ENCODE measurements at regions not wholly inside any gene's neighbourhood (a gene's known extent, or its start where the extent isn't known, plus 50 kb on each side); places are given as distances from the start of the nearest gene placed in this dataset.
A peak's percentile ranks its signal among the peaks of the same experiment; 100 is the strongest.
"Not testable (repeated sequence)": the region's sequence is repeated elsewhere in the genome, so short reads cannot be mapped to it uniquely, and the experiment has no call there.

DNA sequence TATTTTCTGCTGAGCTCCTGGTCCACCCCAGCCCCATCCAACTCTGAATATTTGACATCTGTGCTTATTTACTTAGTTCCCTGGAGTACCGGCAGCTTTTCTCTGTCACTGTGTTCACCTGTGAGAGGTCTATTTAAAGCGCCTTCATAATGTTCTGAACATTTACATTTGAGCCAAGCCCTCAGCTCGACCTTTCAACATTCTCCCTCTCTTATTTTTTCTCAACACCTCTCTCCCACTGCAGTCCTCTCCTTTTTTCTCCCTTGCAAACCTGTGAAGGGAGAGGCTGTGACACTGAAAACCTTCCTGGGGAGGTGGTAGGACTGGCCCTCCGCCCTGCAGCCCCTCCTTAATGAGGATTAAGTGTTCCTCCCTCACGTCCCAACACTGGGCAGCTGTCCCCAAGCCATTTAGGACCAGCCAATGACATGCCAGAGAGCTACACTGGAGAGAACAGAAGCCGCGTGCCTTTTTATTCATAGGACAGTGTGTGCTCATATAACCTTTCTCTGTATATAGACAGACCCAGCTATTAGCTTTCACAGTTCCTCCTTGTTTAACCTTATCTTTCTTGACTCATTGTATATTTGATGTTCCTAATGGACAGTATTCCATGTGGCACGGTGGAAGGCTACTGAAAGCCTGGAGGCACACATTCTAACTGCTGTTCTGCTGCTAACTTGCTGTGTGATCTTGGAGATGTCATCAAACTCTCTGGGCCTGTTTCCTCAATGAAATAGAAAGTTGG lies 134.8 kb downstream of the NUFIP1 start:
- DNase-seq: no peak
- in situ Hi-C loops (cut with MboI; ENCODE audit: low pct_unique_long_range_greater_than_20kb, low sequenced_read_pairs): no loop called here

DNA sequence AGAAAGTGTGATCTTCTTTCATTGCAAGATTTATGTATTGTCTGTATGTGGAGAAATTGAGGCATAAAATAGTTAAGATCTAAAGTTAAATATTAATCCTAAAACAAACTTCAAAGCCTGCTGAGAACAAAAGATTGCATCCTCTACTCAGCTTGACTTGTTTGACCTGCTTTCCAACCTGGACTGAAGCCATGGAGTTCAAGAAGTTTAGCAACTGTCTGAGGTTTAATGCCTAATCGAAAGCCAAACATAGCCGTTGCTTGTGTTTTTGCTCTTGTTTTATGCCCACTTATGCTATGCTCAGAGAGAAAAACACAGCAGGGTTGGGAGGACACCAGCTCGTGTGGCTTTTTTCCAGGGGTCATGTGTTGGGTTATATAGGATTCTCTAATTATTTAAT lies 135.6 kb downstream of the NUFIP1 start:
- in situ Hi-C loops (cut with MboI; ENCODE audit: low pct_unique_long_range_greater_than_20kb, low sequenced_read_pairs): no loop called here

GRCh38 chr13:44848920-44849676 lies 140.2 kb downstream of the NUFIP1 start:
- DNase-seq: no peak
- in situ Hi-C loops (cut with MboI; ENCODE audit: low pct_unique_long_range_greater_than_20kb, low sequenced_read_pairs): no loop called here

More for the DNA sequence above, 135.6 kb downstream of the NUFIP1 start:
- no peak for DNase-seq

DNA sequence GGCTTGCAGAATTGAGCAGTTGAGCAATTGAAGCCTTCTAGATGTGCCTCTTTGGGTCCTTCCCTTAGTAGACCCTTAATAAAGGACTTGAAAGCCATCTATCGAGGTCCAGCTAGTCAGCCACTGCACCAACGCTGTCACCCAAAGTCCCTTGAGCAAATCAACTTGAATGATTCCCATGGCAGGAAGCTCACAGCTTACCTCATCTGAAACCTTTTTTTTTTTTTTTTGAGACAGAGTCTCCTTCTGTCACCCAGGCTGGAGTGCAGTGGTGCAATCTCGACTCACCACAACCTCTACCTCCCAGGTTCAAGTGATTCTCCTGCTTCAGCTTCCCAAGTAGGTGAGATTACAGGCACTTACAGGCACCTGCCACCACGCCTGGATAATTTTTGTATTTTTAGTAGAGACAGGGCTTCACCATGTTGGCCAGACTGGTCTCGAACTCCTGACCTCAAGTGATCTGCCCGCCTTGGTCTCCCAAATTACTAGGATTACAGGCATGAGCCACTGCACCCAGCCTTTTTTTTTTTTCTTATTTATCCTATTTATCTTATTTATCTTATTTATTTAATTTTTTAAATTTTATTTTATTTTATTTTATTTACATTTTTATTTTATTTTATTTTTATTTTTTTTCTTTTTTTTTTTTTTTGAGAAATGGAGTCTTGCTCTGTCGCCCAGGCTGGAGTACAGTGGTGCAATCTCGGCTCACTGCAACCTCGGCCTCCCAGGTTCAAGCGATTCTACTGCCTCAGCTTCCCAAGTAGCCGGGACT lies 143.8 kb downstream of the NUFIP1 start:
- in situ Hi-C loops (cut with MboI; ENCODE audit: low pct_unique_long_range_greater_than_20kb, low sequenced_read_pairs): not testable (repeated sequence)

DNA sequence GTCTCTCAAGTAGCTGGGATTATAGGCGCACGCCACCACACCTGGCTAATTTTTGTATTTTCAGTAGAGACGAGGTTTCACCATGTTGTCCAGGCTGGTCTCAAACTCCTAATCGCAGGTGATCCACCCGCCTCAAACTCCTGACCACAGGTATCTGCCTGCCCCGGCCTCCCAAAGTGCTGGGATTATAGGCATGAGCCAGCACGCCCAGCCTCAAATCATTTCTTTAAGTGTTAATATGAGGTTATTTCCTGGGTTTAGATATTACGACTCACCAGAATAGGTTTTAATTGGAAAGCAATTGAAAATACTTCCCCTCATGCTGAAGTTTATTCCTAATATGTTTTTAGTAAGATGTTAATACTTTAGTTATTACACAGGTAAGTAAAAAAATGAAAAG lies 144.5 kb downstream of the NUFIP1 start:
- no peak for DNase-seq
- in situ Hi-C loops (cut with MboI; ENCODE audit: low pct_unique_long_range_greater_than_20kb, low sequenced_read_pairs): no loop called here

More for the DNA sequence above, 143.8 kb downstream of the NUFIP1 start:
- DNase-seq: not testable (repeated sequence)

- DNase-seq: no peak
- in situ Hi-C loops (cut with MboI; ENCODE audit: low pct_unique_long_range_greater_than_20kb, low sequenced_read_pairs): no loop called here
These were observed 145.9 kb downstream of the NUFIP1 start for GRCh38 chr13:44843403-44843802.

- DNase-seq: no peak
- in situ Hi-C loops (cut with MboI; ENCODE audit: low pct_unique_long_range_greater_than_20kb, low sequenced_read_pairs): no loop called here
These were observed 147.1 kb downstream of the NUFIP1 start for GRCh38 chr13:44842158-44842557.

GRCh38 chr13:44840131-44840530 lies 149.1 kb downstream of the NUFIP1 start:
- in situ Hi-C loops (cut with MboI; ENCODE audit: low pct_unique_long_range_greater_than_20kb, low sequenced_read_pairs): no loop called here

DNA sequence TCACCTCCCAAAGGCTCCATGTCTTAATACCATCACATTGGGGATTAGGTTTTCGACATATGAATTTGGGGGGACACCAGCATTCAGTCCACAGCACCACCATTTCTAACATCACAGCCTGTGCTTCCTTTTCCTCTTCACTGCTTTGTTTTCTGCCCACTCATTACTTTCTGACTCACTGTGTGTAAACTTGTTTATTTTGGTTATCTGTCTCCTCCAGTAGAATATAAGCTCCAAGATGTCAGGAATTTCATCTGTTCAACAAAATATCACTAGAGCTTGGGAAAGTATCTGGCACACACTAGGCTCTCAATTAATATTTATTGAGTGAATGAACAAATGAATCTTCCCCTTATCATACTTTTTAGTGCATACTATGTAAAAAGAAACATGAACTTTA lies 152.0 kb downstream of the NUFIP1 start:
- in situ Hi-C loops (cut with MboI; ENCODE audit: low pct_unique_long_range_greater_than_20kb, low sequenced_read_pairs): no loop called here
- no peak for DNase-seq

More at GRCh38 chr13:44840131-44840530, 149.1 kb downstream of the NUFIP1 start:
- DNase-seq: no peak

- DNase-seq: no peak
- in situ Hi-C loops (cut with MboI; ENCODE audit: low pct_unique_long_range_greater_than_20kb, low sequenced_read_pairs): no loop called here
These were observed 154.9 kb downstream of the NUFIP1 start for GRCh38 chr13:44834404-44834803.

GRCh38 chr13:44833626-44834025 lies 155.6 kb downstream of the NUFIP1 start:
- in situ Hi-C loops (cut with MboI; ENCODE audit: low pct_unique_long_range_greater_than_20kb, low sequenced_read_pairs): no loop called here
- DNase-seq: no peak

DNA sequence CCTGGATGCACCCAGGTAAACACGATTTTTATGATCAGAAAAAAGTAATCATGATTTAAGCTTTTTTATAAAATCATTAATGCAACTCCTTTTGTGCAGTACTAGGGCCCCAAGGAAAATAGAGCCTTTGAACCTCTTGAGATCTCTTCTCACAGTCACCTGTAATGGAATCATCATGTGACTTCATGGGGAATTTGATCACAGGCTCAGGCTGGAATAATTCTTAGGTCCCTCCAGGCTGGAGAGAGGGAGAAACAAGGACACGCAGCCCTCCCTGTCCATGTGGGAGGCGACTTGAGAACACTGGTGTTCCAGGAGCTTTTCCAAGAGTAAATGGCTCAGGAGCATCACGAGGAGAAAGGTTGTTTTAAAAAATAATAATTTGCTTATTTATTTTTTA lies 156.1 kb downstream of the NUFIP1 start:
- in situ Hi-C loops (cut with MboI; ENCODE audit: low pct_unique_long_range_greater_than_20kb, low sequenced_read_pairs): no loop called here
- DNase-seq: no peak

- in situ Hi-C loops (cut with MboI; ENCODE audit: low pct_unique_long_range_greater_than_20kb, low sequenced_read_pairs): no loop called here
- DNase-seq: no peak
These were observed 162.5 kb downstream of the NUFIP1 start for GRCh38 chr13:44826591-44827350.

- no peak for DNase-seq
- in situ Hi-C loops (cut with MboI; ENCODE audit: low pct_unique_long_range_greater_than_20kb, low sequenced_read_pairs): no loop called here
These were observed 163.3 kb downstream of the NUFIP1 start for GRCh38 chr13:44825953-44826352.

DNA sequence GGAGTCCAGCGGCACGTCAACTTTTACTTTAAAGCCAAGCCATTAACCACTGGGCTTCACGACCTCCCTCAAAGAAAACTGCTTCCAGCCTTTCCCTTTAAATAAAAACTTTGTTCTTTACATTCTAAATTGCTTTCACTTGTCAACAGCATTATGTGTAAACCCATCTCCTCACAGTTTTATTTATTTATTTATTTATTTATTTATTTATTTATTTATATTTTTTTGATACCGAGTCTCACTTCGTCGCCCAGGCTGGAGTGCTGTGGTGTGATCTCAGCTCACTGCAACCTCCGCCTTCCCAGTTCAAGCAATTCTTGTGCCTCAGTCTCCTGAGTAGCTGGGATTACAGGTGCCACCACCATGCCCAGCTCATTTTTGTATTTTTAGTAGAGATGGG lies 165.7 kb downstream of the NUFIP1 start:
- DNase-seq; in situ Hi-C loops (cut with MboI; ENCODE audit: low pct_unique_long_range_greater_than_20kb, low sequenced_read_pairs): not testable (repeated sequence)

- no peak for DNase-seq
- in situ Hi-C loops (cut with MboI; ENCODE audit: low pct_unique_long_range_greater_than_20kb, low sequenced_read_pairs): no loop called here
These were observed 167.0 kb downstream of the NUFIP1 start for GRCh38 chr13:44822291-44822690.

- in situ Hi-C loops (cut with MboI; ENCODE audit: low pct_unique_long_range_greater_than_20kb, low sequenced_read_pairs): no loop called here
- DNase-seq: no peak
These were observed 169.5 kb downstream of the NUFIP1 start for GRCh38 chr13:44819772-44820171.

DNA sequence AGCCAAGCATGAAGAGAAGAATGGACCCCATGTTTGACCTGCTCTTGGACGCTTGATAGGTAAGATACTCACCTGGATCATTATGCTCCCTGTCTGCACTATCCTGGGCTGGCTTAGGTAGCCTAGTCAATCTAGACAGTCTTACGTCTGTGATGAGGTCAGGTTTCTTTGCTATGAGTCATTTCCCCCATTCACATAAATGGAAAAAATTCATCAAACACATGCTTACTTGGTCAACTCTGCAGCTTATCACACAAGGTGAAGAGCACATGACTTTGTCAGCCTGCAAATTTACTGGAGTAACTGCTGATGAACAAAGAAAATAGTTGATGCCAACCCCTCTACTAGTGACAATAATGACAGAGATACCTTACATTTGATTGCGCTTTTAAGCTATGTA lies 170.0 kb downstream of the NUFIP1 start:
- in situ Hi-C loops (cut with MboI; ENCODE audit: low pct_unique_long_range_greater_than_20kb, low sequenced_read_pairs): no loop called here
- no peak for DNase-seq

DNA sequence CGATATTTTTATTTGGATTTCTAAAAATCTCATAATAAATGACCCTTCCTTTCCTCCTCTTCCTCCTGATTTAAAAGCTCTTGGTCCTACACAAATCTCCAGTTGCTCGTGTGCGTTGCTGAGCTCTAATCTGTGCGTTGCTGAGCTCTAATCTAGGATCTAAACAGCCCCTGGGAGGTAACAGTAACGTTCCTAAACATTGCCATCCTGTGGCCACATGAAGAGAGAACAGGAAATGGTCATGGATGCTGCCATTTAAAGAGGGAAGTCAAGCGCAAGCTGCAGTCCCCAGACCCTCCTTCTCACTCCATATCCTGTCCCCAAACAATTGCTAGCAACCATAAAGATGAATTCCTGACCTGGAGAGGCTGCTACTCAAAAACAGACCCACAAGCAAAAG lies 170.8 kb downstream of the NUFIP1 start:
- in situ Hi-C loops (cut with MboI; ENCODE audit: low pct_unique_long_range_greater_than_20kb, low sequenced_read_pairs): no loop called here
- DNase-seq: peak; percentile 56
